Activated CD8-positive, alpha-beta T cell treated with anti-CD3 and anti-CD28 coated beads for 36 hours (primary cell): ENCODE measurements at regions not wholly inside any gene's neighbourhood (a gene's known extent, or its start where the extent isn't known, plus 50 kb on each side); places are given as distances from the start of the nearest gene placed in this dataset.

ENCODE experiments used
- ATAC-seq: fragments of 200-7000 bp; cut with Tn5 transposase; one replicate; pipeline ENCODE4 v1.10.0; 2021; ENCODE audit warnings: mild to moderate bottlenecking, moderate library complexity
- CTCF ChIA-PET: fragments of 350-600 bp; sonication (Branson Sonifier 250); formaldehyde crosslinking; loops from one replicate; lab custom pipeline; 2021; ENCODE audit warnings: antibody characterized with exemption; lab: Charles Lee
- POLR2A ChIA-PET: fragments of 350-600 bp; sonication (Branson Sonifier 250); formaldehyde crosslinking; loops from one replicate; lab custom pipeline; 2021; ENCODE audit warnings: antibody characterized with exemption; lab: Charles Lee
- DNase-seq: peaks from one replicate; pipeline ENCODE4 v3.0.0-alpha.2; 2020
- H3K27ac Mint-ChIP-seq: one replicate; pipeline ENCODE4 v1.8.0; 2021; ENCODE audit warnings: mild to moderate bottlenecking, mixed read lengths
- H3K27me3 Mint-ChIP-seq: one replicate; pipeline ENCODE4 v1.8.0; 2021; ENCODE audit warnings: mixed read lengths
- H3K36me3 Mint-ChIP-seq: one replicate; pipeline ENCODE4 v1.8.0; 2021; ENCODE audit warnings: low read depth, mixed read lengths
- H3K4me1 Mint-ChIP-seq: one replicate; pipeline ENCODE4 v1.8.0; 2021; ENCODE audit warnings: low read depth, mixed read lengths
- H3K4me3 Mint-ChIP-seq: one replicate; pipeline ENCODE4 v1.8.0; 2021; ENCODE audit warnings: mild to moderate bottlenecking, moderate library complexity, mixed read lengths
- H3K9me3 Mint-ChIP-seq: one replicate; pipeline ENCODE4 v1.8.0; 2021; ENCODE audit warnings: mixed read lengths
- CTCF ChIP-seq: fragments of 200-600 bp; IDR thresholded peaks from one replicate; pipeline ENCODE4 v1.8.0; 2022; ENCODE audit warnings: antibody characterized with exemption, mild to moderate bottlenecking
- intact Hi-C: fragments of 100-400 bp; cut with micrococcal nuclease; formaldehyde crosslinking; loops from one replicate; pipeline ENCODE4 v1.10.0; 2022

- no peak for ATAC-seq
- no peak overlapping the region for H3K4me3 Mint-ChIP-seq
- no peaks in the 10 kb centered on the region for H3K36me3 Mint-ChIP-seq
- peaks cover 2% of the 10 kb centered on the region for H3K9me3 Mint-ChIP-seq
- no peak overlapping the region for H3K27ac Mint-ChIP-seq
- no peaks in the 10 kb centered on the region for H3K4me1 Mint-ChIP-seq
- no peak for DNase-seq
- ChIA-PET CTCF (no interaction called here), POLR2A (no interaction called here)
- no peak for TF ChIP-seq CTCF
- no peaks in the 10 kb centered on the region for H3K27me3 Mint-ChIP-seq
- intact Hi-C loops: no loop called here
Measured at GRCh38 chr11:22037505-22037904, 155.4 kb upstream of the ANO5 start.

- TF ChIP-seq CTCF: no peak
- Mint-ChIP-seq H3K4me1 (no peaks in the 10 kb centered on the region), H3K9me3 (no peaks in the 10 kb centered on the region), H3K27ac (no peak overlapping the region), H3K4me3 (no peak overlapping the region), H3K36me3 (no peaks in the 10 kb centered on the region), H3K27me3 (no peaks in the 10 kb centered on the region)
- ChIA-PET POLR2A (no interaction called here), CTCF (no interaction called here)
- ATAC-seq (no peak), DNase-seq (no peak)
- intact Hi-C loops: no loop called here
Measured at GRCh38 chr11:22041039-22041438, 151.8 kb upstream of the ANO5 start.

GRCh38 chr11:22042081-22042480 lies 150.8 kb upstream of the ANO5 start:
- no peaks in the 10 kb centered on the region for H3K36me3 Mint-ChIP-seq
- DNase-seq (no peak), ATAC-seq (no peak)
- H3K4me1 Mint-ChIP-seq: no peaks in the 10 kb centered on the region
- intact Hi-C loops: no loop called here
- no peak overlapping the region for H3K4me3 Mint-ChIP-seq
- ChIA-PET CTCF (no interaction called here), POLR2A (no interaction called here)
- no peaks in the 10 kb centered on the region for H3K9me3 Mint-ChIP-seq
- H3K27ac Mint-ChIP-seq: no peak overlapping the region
- no peak for TF ChIP-seq CTCF
- H3K27me3 Mint-ChIP-seq: no peaks in the 10 kb centered on the region

- TF ChIP-seq CTCF: no peak
- Mint-ChIP-seq H3K27me3 (no peaks in the 10 kb centered on the region), H3K9me3 (no peaks in the 10 kb centered on the region), H3K27ac (no peak overlapping the region), H3K4me1 (no peaks in the 10 kb centered on the region), H3K4me3 (no peak overlapping the region), H3K36me3 (no peaks in the 10 kb centered on the region)
- CTCF ChIA-PET: no interaction called here
- DNase-seq (no peak), ATAC-seq (no peak)
- POLR2A ChIA-PET: no interaction called here
- intact Hi-C loops: no loop called here
Measured at GRCh38 chr11:22044126-22044525, 148.8 kb upstream of the ANO5 start.

- H3K4me3 Mint-ChIP-seq: no peak overlapping the region
- no peaks in the 10 kb centered on the region for H3K36me3 Mint-ChIP-seq
- DNase-seq (no peak), ATAC-seq (no peak)
- POLR2A ChIA-PET: no interaction called here
- no peak for TF ChIP-seq CTCF
- H3K27me3 Mint-ChIP-seq: no peaks in the 10 kb centered on the region
- CTCF ChIA-PET: no interaction called here
- intact Hi-C loops: no loop called here
- peaks cover 8% of the 10 kb centered on the region for H3K9me3 Mint-ChIP-seq
- no peak overlapping the region for H3K27ac Mint-ChIP-seq
- H3K4me1 Mint-ChIP-seq: no peaks in the 10 kb centered on the region
Measured at GRCh38 chr11:22049276-22049675, 143.6 kb upstream of the ANO5 start.
